ENCODE measurements at regions not wholly inside any gene's neighbourhood (a gene's known extent, or its start where the extent isn't known, plus 50 kb on each side); places are given as distances from the start of the nearest gene placed in this dataset.

- TF ChIP-seq, protein P1, sequence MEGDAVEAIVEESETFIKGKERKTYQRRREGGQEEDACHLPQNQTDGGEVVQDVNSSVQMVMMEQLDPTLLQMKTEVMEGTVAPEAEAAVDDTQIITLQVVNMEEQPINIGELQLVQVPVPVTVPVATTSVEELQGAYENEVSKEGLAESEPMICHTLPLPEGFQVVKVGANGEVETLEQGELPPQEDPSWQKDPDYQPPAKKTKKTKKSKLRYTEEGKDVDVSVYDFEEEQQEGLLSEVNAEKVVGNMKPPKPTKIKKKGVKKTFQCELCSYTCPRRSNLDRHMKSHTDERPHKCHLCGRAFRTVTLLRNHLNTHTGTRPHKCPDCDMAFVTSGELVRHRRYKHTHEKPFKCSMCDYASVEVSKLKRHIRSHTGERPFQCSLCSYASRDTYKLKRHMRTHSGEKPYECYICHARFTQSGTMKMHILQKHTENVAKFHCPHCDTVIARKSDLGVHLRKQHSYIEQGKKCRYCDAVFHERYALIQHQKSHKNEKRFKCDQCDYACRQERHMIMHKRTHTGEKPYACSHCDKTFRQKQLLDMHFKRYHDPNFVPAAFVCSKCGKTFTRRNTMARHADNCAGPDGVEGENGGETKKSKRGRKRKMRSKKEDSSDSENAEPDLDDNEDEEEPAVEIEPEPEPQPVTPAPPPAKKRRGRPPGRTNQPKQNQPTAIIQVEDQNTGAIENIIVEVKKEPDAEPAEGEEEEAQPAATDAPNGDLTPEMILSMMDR (IDR thresholded peaks at IDR 0.05): no peak
- TF ChIP-seq TAF1 (IDR thresholded peaks at IDR 0.05; ENCODE audit: borderline replicate concordance, low read depth, low read length): no peak
- no peak for TF ChIP-seq MAX (IDR thresholded peaks at IDR 0.05; ENCODE audit: low read depth)
- TF ChIP-seq SMC3 (IDR thresholded peaks at IDR 0.05; ENCODE audit: low read depth, low read length): no peak
Measured at GRCh38 chr3:166285001-166285400, 447.8 kb upstream of the BCHE start.
